ENCODE measurements at regions not wholly inside any gene's neighbourhood (a gene's known extent, or its start where the extent isn't known, plus 50 kb on each side); places are given as distances from the start of the nearest gene placed in this dataset.

GRCh38 chr4:180634306-180634705, 1608.9 kb upstream of the TENM3 start:
- TF ChIP-seq, protein P1, sequence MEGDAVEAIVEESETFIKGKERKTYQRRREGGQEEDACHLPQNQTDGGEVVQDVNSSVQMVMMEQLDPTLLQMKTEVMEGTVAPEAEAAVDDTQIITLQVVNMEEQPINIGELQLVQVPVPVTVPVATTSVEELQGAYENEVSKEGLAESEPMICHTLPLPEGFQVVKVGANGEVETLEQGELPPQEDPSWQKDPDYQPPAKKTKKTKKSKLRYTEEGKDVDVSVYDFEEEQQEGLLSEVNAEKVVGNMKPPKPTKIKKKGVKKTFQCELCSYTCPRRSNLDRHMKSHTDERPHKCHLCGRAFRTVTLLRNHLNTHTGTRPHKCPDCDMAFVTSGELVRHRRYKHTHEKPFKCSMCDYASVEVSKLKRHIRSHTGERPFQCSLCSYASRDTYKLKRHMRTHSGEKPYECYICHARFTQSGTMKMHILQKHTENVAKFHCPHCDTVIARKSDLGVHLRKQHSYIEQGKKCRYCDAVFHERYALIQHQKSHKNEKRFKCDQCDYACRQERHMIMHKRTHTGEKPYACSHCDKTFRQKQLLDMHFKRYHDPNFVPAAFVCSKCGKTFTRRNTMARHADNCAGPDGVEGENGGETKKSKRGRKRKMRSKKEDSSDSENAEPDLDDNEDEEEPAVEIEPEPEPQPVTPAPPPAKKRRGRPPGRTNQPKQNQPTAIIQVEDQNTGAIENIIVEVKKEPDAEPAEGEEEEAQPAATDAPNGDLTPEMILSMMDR (IDR thresholded peaks at IDR 0.05), result no peak
- TF ChIP-seq POLR2A (IDR thresholded peaks at IDR 0.05), result no peak
